GM19397 (cell line): ENCODE measurements at regions not wholly inside any gene's neighbourhood (a gene's known extent, or its start where the extent isn't known, plus 50 kb on each side); places are given as distances from the start of the nearest gene placed in this dataset.

Source experiments
- ATAC-seq: cut with Tn5 transposase; IDR thresholded peaks from one replicate; pipeline ENCODE4 v1.9.1; 2021; ENCODE audit warnings: mild to moderate bottlenecking, moderate library complexity; ENCODE audit not compliant: unreplicated experiment

GRCh38 chr5:175388531-175388930 lies 55.5 kb downstream of the DRD1 start:
- ATAC-seq, result no peak

GRCh38 chr5:175387144-175387543 lies 56.8 kb downstream of the DRD1 start:
- no peak for ATAC-seq

- no peak for ATAC-seq
These were observed 57.5 kb downstream of the DRD1 start for GRCh38 chr5:175386526-175386925.

- no peak for ATAC-seq
These were observed 58.2 kb downstream of the DRD1 start for GRCh38 chr5:175385691-175386362.

GRCh38 chr5:175384724-175385552 lies 59.0 kb downstream of the DRD1 start:
- no peak for ATAC-seq

- ATAC-seq, result no peak
These were observed 60.6 kb downstream of the DRD1 start for GRCh38 chr5:175383350-175383749.

- no peak for ATAC-seq
These were observed 61.8 kb downstream of the DRD1 start for GRCh38 chr5:175382171-175382570.

- ATAC-seq, result no peak
These were observed 62.9 kb downstream of the DRD1 start for GRCh38 chr5:175381130-175381529.

- ATAC-seq, result no peak
These were observed 63.3 kb downstream of the DRD1 start for GRCh38 chr5:175380701-175381100.

- ATAC-seq, result no peak
These were observed 64.1 kb downstream of the DRD1 start for GRCh38 chr5:175379867-175380266.

- no peak for ATAC-seq
These were observed 65.4 kb downstream of the DRD1 start for GRCh38 chr5:175378444-175379028.

GRCh38 chr5:175377816-175378215 lies 66.2 kb downstream of the DRD1 start:
- ATAC-seq, result no peak

GRCh38 chr5:175374166-175374875 lies 69.7 kb downstream of the DRD1 start:
- no peak for ATAC-seq

- no peak for ATAC-seq
These were observed 78.1 kb downstream of the DRD1 start for GRCh38 chr5:175365866-175366265.

GRCh38 chr5:175363300-175363699 lies 80.7 kb downstream of the DRD1 start:
- ATAC-seq, result no peak

GRCh38 chr5:175357995-175358394 lies 86.0 kb downstream of the DRD1 start:
- ATAC-seq, result no peak

- no peak for ATAC-seq
These were observed 87.6 kb downstream of the DRD1 start for GRCh38 chr5:175356428-175356827.

- ATAC-seq, result no peak
These were observed 89.0 kb downstream of the DRD1 start for GRCh38 chr5:175354964-175355363.

- no peak for ATAC-seq
These were observed 90.1 kb downstream of the DRD1 start for GRCh38 chr5:175353926-175354325.

GRCh38 chr5:175351897-175352590 lies 91.9 kb downstream of the DRD1 start:
- ATAC-seq, result no peak

GRCh38 chr5:175351126-175351525 lies 92.9 kb downstream of the DRD1 start:
- no peak for ATAC-seq
